Ishikawa (cell line): ENCODE measurements at regions not wholly inside any gene's neighbourhood (a gene's known extent, or its start where the extent isn't known, plus 50 kb on each side); places are given as distances from the start of the nearest gene placed in this dataset.

ENCODE experiments used
- CEBPB ChIP-seq: IDR thresholded peaks from 2 replicates; pipeline ENCODE4 v1.6.1; 2012
- CREB1 ChIP-seq: IDR thresholded peaks from 2 replicates; pipeline ENCODE4 v1.6.1; 2012; ENCODE audit warnings: low read depth
- EGR1 ChIP-seq: IDR thresholded peaks from 2 replicates; pipeline ENCODE4 v1.6.1; 2012
- EP300 ChIP-seq: IDR thresholded peaks from 2 replicates; pipeline ENCODE4 v1.6.1; 2012; ENCODE audit warnings: borderline replicate concordance
- FOXM1 ChIP-seq: IDR thresholded peaks from 2 replicates; pipeline ENCODE4 v1.6.1; 2012; ENCODE audit warnings: low read depth, borderline replicate concordance
- NFIC ChIP-seq: IDR thresholded peaks from 2 replicates; pipeline ENCODE4 v1.6.1; 2012
- RAD21 ChIP-seq: IDR thresholded peaks from 2 replicates; pipeline ENCODE4 v1.6.1; 2012; ENCODE audit warnings: low read depth
- REST ChIP-seq: IDR thresholded peaks from 2 replicates; pipeline ENCODE4 v1.6.1; 2012; ENCODE audit warnings: low read depth, mild to moderate bottlenecking
- TAF1 ChIP-seq: IDR thresholded peaks from 2 replicates; pipeline ENCODE4 v1.6.1; 2012; ENCODE audit warnings: low read depth, mild to moderate bottlenecking
- TCF12 ChIP-seq: IDR thresholded peaks from 2 replicates; pipeline ENCODE4 v1.6.1; 2012; ENCODE audit warnings: low read depth
- TEAD4 ChIP-seq: IDR thresholded peaks from 2 replicates; pipeline ENCODE4 v1.6.1; 2012
- YY1 ChIP-seq: IDR thresholded peaks from 2 replicates; pipeline ENCODE4 v1.6.1; 2012; ENCODE audit warnings: low read depth
- ZBTB7A ChIP-seq: IDR thresholded peaks from 2 replicates; pipeline ENCODE4 v1.6.1; 2012; ENCODE audit warnings: low read depth
- TF ChIP-seq, protein P1 (sequence below): IDR thresholded peaks from 2 replicates; pipeline ENCODE4 v1.6.1; 2012
- TF ChIP-seq, protein P2 (sequence below): IDR thresholded peaks from 2 replicates; pipeline ENCODE4 v1.6.1; 2012

- no peak for TF ChIP-seq EP300
These were observed 652.1 kb upstream of the CITED2 start for GRCh38 chr6:140026546-140026945.

GRCh38 chr6:140025171-140025570 lies 650.7 kb upstream of the CITED2 start:
- TF ChIP-seq EP300: no peak
- TF ChIP-seq EGR1: no peak
- no peak for TF ChIP-seq TEAD4
- TF ChIP-seq YY1: no peak
- TF ChIP-seq NFIC: no peak
- TF ChIP-seq TAF1: no peak

DNA sequence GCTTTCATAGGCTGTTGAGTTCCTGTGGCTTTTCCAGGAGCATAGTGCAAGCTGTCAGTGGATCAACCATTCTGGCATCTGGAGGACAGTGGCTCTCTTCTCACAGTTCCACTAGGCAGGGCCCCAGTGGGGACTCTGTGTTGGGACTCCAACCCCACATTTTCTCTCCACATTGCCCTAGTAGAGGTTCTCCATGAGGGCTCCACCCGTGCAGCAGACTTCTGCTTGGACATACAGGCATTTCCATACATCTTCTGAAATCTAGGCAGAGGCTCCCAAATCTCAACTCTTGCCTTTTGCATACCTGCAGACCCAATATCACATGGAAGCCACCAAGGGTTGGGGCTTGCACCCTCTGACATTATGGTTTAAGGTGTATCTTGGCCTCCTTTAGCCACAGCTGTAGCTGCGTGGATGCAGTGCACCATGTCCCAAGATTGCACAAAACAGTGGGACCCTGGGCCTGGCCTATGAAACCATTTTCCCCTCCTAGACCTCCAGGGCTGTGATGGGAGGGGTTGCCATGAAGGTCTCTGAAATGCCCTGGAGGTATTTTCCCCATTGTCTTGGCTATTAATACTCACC lies 645.9 kb upstream of the CITED2 start:
- TF ChIP-seq FOXM1 (no peak), NFIC (no peak), ZBTB7A (no peak), REST (no peak), EP300 (no peak)

DNA sequence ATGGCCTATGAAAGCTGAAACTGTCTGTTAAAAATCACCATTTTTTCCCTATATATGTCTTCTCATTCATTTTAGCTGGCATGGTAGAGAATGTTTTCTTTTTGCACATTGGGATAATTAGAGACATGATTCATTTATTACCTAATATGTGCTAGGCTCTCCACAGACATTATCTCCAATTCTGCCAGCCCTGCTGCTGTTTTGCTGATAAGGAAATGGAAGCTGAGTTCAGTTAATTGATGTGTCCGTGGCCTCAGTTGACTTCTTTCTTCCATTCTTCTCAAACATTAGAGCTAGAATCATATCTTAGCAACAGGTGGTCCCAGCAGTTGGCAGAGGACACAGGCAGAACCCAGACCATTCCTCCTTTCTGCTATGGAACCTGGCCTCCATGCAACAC lies 644.1 kb upstream of the CITED2 start:
- TF ChIP-seq YY1 (no peak), FOXM1 (no peak), RAD21 (no peak), TCF12 (no peak), TEAD4 (no peak), CREB1 (no peak), CEBPB (no peak), EP300 (no peak), NFIC (no peak), EGR1 (no peak), REST (no peak), TAF1 (no peak)
- TF ChIP-seq, protein P1, sequence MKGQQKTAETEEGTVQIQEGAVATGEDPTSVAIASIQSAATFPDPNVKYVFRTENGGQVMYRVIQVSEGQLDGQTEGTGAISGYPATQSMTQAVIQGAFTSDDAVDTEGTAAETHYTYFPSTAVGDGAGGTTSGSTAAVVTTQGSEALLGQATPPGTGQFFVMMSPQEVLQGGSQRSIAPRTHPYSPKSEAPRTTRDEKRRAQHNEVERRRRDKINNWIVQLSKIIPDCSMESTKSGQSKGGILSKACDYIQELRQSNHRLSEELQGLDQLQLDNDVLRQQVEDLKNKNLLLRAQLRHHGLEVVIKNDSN: no peak
- TF ChIP-seq, protein P2, sequence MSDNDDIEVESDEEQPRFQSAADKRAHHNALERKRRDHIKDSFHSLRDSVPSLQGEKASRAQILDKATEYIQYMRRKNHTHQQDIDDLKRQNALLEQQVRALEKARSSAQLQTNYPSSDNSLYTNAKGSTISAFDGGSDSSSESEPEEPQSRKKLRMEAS: no peak

- TF ChIP-seq, protein P2: no peak
- TF ChIP-seq EP300 (no peak), RAD21 (no peak), TCF12 (no peak), TAF1 (no peak), ZBTB7A (no peak), CREB1 (no peak), CEBPB (no peak), FOXM1 (no peak), TEAD4 (no peak), YY1 (no peak), NFIC (no peak), REST (no peak), EGR1 (no peak)
- TF ChIP-seq, protein P1: no peak
These were observed 643.0 kb upstream of the CITED2 start for GRCh38 chr6:140017470-140017869.
